OCI-LY3 (cell line): ENCODE measurements at regions not wholly inside any gene's neighbourhood (a gene's known extent, or its start where the extent isn't known, plus 50 kb on each side); places are given as distances from the start of the nearest gene placed in this dataset.

Source experiments
- EZH2phosphoT487 ChIP-seq: fragments of 200-600 bp; shearing (Covaris generic); IDR thresholded peaks from 2 replicates; pipeline ENCODE4 v1.6.1; 2018; ENCODE audit warnings: antibody characterized with exemption, mixed run types, low read depth
- TF ChIP-seq, protein P1 (sequence below): fragments of 200-600, 300-600 bp; sonication (generic); IDR thresholded peaks from 2 replicates; pipeline ENCODE4 v1.5.1; 2014; ENCODE audit warnings: antibody characterized with exemption, low read length, low read depth

DNA sequence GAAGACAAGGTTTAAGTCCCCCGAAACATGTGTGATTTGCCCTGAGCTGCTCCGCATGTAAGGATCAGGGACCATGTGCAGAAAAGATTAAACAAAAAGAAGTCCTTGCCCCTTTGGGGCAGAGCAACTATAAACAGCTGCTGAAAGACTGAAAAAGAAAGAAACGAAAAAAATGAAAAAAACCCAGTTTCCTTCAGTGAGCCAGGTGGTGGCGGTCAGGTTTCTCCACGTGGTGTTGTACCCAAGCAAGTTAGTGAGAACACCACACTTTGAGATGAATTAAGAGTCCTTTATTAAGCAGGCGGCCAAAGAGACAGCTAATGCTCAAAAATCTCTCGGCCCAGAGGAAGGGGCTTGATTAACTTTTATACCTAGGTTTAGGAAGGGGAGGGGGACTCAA, 404.9 kb upstream of the SYT4 start:
- TF ChIP-seq, protein P1, sequence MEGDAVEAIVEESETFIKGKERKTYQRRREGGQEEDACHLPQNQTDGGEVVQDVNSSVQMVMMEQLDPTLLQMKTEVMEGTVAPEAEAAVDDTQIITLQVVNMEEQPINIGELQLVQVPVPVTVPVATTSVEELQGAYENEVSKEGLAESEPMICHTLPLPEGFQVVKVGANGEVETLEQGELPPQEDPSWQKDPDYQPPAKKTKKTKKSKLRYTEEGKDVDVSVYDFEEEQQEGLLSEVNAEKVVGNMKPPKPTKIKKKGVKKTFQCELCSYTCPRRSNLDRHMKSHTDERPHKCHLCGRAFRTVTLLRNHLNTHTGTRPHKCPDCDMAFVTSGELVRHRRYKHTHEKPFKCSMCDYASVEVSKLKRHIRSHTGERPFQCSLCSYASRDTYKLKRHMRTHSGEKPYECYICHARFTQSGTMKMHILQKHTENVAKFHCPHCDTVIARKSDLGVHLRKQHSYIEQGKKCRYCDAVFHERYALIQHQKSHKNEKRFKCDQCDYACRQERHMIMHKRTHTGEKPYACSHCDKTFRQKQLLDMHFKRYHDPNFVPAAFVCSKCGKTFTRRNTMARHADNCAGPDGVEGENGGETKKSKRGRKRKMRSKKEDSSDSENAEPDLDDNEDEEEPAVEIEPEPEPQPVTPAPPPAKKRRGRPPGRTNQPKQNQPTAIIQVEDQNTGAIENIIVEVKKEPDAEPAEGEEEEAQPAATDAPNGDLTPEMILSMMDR: no peak
- no peak for TF ChIP-seq EZH2phosphoT487
